Islet of Langerhans (tissue), 1 donor: ENCODE measurements at regions not wholly inside any gene's neighbourhood (a gene's known extent, or its start where the extent isn't known, plus 50 kb on each side); places are given as distances from the start of the nearest gene placed in this dataset.

Source experiments
- FAIRE-seq: peaks from one replicate; lab custom pipeline; 2011; peaks lifted over from hg19 to GRCh38; lab: Jason Lieb, UNC

DNA sequence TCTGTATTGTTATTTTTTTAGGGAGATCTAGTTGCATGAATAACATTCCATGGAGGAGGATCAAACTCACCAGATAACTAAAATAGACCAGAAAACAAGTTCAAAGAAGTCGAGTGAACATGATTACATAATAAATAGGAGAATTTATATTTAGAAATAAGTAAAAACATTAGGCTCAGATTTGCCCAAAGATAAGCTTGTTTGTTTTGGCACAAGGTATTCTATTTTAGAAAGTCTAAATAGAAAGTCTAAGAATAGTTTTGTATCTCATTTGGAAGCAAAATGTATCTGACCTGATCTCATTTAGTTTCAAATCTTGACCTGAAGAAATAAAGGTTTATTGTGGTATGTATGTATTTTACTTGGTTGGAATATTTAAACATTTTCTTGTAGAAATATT is 670.6 kb upstream of the GALNTL6 start:
- no peak for FAIRE-seq

DNA sequence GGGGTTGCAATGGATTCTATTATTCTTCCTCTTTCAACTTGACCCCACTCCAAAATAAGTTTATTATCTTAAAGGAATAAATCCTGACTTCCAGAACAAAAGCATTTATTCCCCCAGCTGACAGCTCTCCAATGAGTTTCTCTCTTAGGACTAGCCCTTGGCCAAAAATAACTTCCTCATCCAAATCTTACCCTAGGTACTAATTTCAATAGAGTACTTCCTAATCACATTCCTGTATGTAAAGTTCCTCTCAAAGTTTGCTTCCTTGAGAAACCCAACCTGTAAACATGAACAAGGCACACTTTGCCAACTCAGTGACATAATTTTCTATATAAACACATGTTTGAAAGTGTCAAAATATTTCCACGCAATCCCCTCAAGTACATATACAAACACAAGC is 671.2 kb upstream of the GALNTL6 start:
- no peak for FAIRE-seq

DNA sequence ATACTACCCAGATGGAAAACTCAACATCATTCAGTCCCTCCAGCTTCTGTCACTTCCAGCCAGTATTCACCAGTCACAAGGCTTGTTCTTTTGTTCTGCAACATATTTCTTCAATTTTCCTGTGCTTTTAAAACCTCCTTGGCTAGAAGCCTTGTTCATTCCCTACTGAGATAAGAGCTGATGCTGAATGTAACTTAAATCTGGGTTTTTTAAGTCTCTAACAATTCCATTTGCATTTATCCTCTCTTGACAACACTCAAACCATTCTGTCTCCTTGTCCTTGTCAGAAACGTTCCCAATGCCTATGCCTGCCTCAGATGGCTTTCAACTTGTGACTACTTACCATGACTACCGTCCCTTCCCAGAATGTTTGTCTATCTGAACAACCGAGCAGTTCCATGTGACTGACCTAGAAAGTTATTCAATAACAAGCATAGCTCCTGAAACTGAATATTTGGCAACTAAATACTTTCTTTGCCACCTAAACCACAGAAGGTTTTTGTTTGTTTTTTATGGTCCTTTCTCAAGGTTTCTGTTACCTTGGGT is 682.9 kb upstream of the GALNTL6 start:
- FAIRE-seq = no peak

DNA sequence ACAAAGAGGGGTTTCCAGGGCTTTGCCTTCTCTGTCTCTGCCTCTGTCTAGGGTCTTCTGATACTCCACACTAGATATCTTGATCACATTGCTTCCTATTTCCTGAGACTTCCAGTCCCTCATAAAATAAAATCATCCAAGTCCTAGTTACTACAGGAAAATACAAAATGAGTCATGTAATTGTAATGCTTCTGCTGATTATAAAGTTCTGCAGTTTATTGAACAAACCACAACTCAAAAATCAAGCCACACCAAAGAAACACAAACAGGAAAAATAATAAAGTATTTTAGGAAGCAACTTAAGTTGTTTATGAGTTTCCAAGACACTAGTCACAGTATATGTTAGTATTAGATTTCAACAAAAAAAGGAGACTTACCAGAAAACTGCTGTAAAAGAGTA is 695.1 kb upstream of the GALNTL6 start:
- FAIRE-seq = no peak

DNA sequence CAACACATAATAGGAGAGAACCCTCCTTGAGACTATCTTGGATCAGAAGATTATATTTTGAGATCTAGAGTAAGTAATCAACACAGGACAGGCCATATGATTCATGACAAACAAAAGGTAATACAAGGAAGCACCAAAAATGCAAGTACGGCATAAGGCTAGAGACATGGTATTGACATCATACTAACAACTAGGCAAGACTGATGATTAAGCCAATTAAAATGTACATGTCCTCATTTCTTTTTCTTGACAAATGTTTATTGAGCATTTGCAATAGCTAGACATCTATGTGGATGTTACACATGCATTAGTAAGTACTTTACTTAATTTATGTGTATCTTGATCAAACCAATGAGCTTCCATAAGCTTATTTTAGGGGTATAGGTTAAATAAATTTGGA is 695.7 kb upstream of the GALNTL6 start:
- no peak for FAIRE-seq

DNA sequence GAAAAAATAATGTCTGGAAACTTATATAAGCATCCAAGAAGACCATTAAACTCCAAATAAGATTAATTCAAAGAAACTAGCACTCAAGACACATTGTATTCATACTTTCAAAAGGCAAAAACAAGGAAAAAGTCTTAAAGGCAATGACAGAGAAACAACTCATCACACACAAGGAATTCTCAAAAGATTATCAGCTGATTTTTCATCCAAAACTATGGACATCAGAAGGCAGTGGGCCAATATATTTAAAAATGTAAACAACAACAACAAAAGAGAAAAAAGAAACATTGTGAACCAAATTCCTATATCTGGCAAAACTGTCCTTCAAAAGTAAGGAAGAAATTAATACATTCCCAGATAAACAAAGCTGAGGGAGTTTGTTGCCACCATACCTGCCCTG is 711.4 kb upstream of the GALNTL6 start:
- FAIRE-seq = no peak

DNA sequence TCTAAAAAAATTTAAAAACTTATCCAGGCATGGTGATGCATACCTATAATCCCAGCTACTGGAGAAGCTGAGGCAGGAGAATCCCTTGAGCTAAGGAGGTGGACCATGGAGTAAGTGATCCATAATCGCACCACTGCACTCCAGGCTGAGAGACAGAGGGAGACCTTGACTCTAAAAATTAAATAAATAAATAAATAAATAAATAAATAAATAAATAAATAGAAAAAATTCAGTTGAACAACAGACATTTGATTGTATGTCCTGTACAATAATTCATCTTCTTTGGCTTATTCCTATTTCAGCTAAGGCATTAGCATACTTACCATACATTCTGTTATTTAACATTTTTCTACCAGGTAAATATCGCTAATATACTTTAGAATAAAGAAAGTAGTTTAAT is 726.1 kb upstream of the GALNTL6 start:
- no peak for FAIRE-seq

DNA sequence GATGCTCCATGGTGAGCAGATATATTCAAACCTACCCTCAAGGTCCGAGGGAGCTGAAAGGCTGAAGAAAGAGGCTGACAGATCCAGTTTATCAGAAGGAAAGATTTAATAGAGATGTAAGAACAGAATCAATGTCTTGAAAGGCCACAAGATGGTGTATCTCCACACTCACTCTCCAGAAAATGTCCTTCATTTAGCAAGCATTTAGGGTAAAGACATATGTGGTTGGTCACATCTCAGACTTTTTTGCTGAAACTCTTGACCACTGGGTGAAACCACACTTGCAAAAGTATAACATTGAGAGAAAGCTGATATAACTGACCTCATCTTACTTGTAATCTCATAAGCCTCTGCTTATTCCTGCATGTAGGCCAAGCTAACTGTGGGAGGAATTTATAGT is 745.8 kb upstream of the GALNTL6 start:
- no peak for FAIRE-seq

DNA sequence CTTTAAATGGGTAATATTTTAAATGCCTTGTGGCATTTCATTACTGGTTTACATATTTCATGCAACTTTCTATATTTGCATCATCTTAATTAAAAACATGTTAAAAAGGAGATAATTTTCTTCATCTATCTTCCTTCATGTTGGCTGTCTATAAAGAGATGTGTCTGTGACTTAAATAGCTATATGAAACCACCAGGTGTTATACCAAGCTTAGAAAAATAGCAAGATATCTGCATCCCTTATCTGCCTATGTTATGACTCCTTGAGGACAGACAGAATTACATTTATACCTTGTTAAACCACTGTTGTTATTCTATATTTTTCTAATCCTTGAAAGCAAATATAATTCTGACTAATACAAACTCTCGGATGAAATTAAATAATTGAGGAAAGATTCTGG is 763.8 kb upstream of the GALNTL6 start:
- no peak for FAIRE-seq

DNA sequence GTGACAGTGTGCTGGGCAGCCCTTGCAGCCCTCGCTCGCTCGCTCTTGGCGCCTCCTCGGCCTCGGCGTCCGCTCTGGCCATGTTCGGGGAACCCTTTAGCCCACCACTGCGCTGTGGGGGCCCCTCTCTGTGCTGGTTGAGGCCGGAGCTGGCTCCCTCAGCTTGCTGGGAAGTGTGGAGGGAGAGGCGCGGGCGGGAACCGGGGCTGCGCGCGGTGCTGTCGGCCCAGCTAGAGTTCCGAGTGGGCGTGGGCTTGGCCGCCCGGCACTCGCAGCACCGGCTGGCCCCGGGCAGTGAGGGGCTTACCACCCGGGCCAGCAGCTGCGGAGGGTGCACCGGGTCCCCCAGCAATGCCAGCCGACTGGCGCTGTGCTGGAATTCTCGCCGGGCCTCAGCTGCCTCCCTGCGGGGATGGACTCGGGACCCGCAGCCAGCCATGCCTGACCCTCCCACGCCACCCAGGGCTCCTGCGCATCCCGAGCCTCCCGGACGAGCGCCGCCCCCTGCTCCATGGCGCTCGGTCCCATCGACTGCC is 770.1 kb upstream of the GALNTL6 start:
- FAIRE-seq = no peak

DNA sequence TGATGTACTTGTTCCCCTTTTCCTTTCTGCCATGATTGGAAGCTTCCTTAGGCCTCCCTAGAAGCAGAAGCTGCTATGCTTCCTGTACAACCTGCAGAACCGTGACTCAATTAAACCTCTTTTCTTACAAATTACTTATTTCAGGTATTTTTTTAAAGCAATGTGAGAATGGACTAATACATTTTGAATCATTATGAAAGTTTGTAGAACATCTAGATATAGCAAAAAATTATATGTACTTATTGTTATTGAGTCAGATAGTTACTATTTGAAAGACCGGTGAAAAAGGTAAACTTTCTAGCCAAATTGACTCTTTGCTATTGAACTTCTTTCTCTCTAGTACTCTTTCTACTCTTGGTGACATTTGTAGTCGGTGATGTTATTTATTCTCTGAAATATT is 777.3 kb upstream of the GALNTL6 start:
- no peak for FAIRE-seq

DNA sequence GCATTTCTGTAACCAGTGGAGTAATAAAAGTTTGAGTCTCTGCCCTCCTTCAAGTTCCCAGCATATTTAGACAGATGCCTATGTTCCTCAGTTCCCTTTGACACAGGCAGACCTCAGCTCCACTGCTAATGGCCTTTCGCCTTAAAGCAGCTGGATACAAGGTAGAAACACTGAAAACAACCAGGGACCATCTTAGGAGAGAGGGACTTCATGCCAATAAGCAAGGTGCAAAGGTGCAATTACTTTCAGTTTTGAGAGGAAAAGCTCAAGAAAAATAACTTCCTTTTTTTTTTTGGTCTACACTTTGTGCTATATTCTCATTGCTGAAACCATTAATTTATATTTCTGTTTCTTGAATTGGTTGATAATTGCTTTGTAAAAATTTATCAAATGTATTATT is 781.9 kb upstream of the GALNTL6 start:
- no peak for FAIRE-seq

DNA sequence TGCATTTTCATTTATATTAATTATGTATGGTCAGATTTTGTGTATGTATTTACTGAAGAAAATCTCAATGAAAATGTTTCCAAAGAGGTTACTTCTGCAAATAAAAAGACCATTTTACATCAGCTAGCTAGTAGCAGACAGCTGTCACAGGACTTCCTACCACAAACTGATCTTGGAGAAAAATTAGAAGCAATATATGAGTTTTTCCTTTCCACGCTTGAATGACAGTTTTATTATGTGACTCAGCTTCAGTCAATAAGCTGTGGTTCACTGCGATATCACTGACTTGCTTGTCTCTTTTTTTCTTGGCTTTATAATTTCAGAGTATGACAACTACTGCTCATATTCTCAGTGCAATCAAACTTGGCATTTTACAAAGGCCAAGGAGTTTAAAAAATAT is 787.4 kb upstream of the GALNTL6 start:
- FAIRE-seq = no peak

DNA sequence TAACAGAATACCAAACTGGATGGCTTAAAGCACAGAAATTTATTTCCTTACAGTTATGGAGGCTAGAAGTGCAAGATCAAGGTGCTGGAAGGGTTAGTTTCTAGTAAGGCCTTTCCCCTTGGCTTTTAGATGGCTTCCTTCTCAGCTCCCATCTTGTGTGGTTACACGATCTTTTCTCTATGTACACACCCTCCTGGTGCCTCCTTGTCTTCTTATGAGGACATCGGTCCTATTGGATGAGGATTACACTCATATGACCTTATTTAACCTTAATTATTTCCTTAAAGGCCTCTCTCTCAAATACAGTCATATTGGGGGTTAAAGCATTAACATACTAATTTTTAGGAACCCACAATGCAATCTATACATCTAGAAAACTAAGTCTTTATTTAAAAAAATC is 787.9 kb upstream of the GALNTL6 start:
- no peak for FAIRE-seq

DNA sequence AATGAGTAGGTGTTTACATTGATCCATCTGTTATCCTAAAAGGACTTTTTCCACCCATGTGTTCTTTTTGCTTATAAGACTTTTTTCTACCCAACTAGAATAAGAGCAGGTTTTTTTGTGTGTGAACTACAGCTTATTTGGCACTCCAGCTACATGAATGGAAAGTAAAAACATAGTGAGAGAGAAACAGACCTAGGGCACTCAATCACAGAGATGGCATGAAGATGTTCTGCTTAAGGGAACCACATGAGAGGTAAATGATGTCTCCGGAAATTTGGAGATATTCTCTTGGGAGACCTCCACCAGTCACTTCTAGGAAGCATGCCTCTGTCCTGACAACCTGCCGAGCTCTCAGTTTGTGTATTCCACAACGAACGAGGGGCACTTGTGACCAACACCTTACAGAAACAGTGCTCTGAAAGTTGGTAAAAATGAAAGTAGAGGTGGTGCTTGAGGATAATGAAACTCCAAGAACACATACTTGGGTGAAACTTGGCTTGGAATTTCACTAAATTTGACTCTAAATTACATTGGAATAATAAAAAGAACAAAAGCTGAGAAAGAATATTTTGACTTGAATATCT is 788.4 kb upstream of the GALNTL6 start:
- FAIRE-seq = no peak

DNA sequence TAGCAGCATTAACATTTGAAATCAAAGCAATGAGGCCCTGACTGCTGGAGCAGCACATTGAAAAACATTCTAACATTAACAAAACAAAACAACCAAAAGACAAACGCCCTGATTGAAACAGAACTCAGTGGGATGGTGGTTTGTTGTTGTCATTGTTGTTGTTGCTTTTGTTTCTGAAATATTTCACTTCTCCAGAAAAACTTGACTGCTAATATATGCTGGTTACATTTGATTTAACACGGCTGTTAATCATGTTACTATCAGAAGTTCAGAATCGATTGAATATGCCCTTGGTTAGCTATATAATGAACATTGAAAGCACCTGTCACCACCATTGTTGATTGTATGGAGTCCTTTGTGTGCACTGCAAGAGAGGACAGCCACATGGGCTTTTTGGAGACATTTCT is 790.4 kb upstream of the GALNTL6 start:
- no peak for FAIRE-seq

DNA sequence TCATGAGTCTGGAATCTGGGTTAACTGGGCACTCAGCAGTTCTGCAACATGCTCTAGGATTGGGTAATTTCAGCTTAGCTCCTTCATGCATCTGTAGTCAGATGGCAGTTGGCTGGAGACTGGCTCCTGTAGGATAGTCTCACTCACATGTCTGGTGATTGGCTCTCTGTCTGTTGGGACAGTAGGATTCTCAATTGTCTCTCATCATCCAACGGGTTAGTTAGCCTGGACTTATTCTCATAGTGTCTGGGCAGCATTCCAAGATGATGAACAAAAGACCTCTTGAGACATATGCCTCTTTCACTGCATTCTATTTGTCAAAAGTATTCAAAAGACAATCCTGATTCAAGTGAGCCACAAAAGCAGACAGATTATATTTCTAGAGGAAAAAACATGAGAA is 795.6 kb upstream of the GALNTL6 start:
- FAIRE-seq = no peak

DNA sequence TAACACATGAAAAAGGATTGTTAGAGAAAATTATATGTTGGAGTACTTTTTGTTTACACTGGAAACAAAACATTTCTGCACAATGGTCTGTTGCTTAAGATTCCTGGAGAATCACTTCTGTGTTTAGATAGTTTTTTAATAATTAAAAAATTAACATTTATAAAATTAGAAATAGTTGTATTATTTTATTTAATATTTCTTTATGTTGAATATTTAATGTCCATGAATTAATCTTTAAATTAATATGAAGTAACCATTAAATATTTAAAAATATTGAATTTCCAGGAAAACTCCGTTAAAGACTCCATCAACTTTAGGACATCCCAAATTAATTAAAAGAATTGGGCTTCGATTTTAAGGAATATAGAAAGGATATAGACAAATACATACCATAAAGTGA is 797.1 kb upstream of the GALNTL6 start:
- FAIRE-seq = no peak

DNA sequence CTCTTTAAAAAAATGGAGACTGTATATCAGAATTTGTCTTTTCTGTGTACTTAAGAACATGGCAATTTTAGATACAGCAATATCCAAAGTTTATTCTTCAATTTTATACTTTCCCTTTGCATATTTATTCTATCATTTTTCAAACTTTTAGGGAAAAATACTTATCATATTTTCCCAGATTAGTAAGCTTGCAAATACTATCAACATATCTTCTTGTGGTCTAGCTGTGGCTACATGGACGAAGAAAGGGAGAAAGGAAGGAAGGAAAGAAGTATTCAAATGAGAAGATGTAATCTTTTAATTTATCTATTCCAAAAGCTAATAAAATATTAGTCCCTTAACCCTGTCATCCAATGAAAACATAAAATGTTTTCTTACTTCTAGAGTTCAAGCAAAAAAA is 797.8 kb upstream of the GALNTL6 start:
- no peak for FAIRE-seq

DNA sequence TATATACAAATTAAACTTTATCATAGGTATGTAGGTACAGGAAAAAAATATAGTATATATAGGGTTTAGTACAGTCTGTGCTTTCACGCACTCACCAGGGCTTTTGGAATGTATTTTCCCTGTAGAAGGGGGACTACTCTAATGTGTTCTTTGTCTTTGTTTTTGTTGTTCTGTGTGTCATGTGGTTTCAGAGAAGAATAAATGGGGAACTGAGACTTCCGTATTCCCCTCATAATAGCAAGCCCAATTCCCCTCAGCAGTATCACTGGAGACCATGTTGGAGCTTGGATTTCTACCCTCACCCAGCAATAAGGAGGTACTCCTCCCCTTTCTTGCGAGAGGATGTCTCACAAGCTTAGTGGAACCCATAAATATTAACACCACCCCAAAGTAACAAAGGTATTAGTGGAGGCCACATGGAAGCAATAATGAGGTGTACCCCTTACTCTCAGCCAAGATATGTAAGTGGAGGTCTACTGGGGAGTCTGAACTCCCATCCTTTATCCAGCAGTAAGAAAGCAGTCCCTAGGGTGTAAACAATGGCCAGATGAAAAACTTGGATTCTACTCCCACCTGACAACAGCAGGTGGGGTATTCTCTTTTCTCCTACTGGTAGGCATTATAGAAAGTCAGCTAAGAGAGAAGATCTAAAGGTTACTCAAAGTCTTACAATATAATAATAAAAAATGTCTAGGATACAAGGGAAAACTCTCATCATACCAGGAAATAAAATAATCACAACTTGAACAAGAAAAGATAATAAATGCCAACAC is 805.4 kb upstream of the GALNTL6 start:
- no peak for FAIRE-seq

DNA sequence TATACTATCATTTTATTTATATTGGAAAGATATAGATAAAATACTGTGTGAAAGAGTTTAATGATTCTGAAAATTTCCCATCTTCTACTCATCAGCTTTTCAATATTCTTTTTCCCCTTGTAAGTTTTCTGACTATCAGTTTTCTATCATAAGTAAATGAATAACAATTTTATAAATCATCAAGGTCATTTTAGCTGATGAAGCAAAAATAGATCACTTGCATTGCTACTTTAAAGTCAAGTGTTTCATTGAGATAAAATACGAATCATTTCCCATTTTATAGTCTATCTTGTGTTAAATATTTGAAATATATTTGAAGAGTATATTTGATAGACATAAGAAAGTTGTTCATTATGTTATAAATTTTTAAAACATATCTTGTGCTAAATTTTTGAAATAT is 811.0 kb upstream of the GALNTL6 start:
- no peak for FAIRE-seq

DNA sequence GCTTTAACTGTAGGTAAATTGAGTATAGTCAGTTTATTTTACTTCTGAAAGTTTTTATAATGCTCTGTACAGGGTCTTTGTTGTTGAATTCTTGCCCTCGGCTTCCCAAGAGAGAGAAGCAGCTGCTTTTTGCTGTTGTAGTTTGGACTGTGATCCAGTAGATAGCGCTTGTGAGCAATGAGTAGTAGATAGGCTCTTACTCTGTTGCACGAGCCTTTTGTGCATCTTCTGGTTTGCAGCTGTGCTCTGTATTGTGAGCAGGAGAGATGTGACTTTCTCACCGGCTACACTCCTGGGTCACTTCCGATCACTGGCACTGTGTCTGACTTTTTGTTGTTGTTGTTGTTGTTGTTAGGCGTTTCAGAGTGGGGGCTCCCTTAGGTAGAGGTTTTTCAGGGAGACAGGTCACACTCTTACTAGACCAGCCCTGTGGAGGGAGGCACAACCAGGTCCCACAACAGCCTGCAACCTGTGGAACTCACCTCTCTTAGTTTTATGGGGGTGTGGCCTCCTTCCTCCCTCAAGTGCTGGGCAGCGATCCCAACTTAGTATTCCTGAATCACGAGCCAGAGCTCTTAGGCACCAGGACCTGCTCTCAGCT is 822.1 kb upstream of the GALNTL6 start:
- peak; percentile 45 for FAIRE-seq

DNA sequence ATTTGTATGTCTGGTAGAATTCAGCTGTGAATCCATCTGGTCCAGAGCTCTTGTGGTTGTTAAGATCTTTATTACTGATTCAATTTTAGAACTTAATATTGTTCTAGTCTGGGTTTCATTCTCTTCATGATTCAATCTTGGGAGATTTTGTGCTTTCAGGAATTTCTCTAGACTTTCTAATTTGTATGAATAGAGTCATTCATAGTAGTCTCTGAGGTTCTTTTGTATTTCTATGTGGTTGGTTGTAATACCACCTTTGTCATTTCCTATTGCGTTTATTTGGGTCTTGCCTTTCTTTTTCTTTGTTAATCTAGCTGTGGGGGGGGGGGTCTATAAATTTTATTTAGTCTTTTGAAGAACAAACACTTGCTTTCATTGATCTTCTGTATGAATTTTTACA is 824.8 kb upstream of the GALNTL6 start:
- FAIRE-seq = no peak

DNA sequence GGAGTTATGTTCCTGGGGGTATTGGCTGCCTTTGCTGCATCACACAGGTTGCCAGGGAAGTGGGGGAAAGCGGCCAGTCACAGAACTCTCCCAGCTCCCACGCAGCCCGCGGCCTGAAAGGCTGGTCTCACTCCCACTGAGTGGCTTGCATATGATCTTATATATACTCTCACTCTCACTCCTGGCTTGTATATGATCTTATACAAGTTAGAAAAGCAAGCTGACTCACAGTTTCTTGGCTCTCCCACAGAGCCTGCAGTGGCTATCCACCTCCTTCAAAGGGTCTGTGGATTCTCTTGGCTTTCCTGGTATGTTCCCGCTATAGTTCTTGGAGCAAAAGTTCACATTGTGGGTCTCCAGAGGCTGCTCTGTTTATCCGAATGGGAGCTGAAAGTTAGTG is 833.5 kb upstream of the GALNTL6 start:
- no peak for FAIRE-seq
